ENCODE measurements at regions not wholly inside any gene's neighbourhood (a gene's known extent, or its start where the extent isn't known, plus 50 kb on each side); places are given as distances from the start of the nearest gene placed in this dataset.

GRCh38 chr15:80342148-80342547, 62.0 kb upstream of the ARNT2 start:
- TF ChIP-seq SP1 (IDR thresholded peaks at IDR 0.05) (no peak), HDGF (IDR thresholded peaks at IDR 0.05; ENCODE audit: borderline replicate concordance) (no peak), CTBP1 (IDR thresholded peaks at IDR 0.05; ENCODE audit: borderline replicate concordance) (no peak), FOXM1 (IDR thresholded peaks at IDR 0.05; ENCODE audit: borderline replicate concordance) (no peak), FOXK2 (IDR thresholded peaks at IDR 0.05) (no peak), SUZ12 (IDR thresholded peaks at IDR 0.05) (no peak), NFRKB (IDR thresholded peaks at IDR 0.05) (no peak), BHLHE40 (IDR thresholded peaks at IDR 0.05; ENCODE audit: borderline replicate concordance) (no peak), L3MBTL2 (conservative IDR thresholded peaks at IDR 0.05) (no peak), ELF4 (IDR thresholded peaks at IDR 0.05) (no peak), LEF1 (IDR thresholded peaks at IDR 0.05; ENCODE audit: borderline replicate concordance) (no peak), ZNF384 (IDR thresholded peaks at IDR 0.05) (no peak), TARDBP (IDR thresholded peaks at IDR 0.05) (no peak)
